ENCODE measurements at regions not wholly inside any gene's neighbourhood (a gene's known extent, or its start where the extent isn't known, plus 50 kb on each side); places are given as distances from the start of the nearest gene placed in this dataset.

- no peak for DNase-seq (ENCODE audit: low read depth, low spot score)
These were observed 822.3 kb downstream of the LUZP2 start for GRCh38 chr11:25319127-25319526.

- DNase-seq (ENCODE audit: low read depth, low spot score) = no peak
These were observed 830.8 kb downstream of the LUZP2 start for GRCh38 chr11:25327656-25328055.

GRCh38 chr11:25339281-25339680 is 842.4 kb downstream of the LUZP2 start:
- no peak for DNase-seq (ENCODE audit: low read depth, low spot score)

GRCh38 chr11:25349537-25349936 is 852.7 kb downstream of the LUZP2 start:
- DNase-seq (ENCODE audit: low read depth, low spot score) = no peak

- DNase-seq (ENCODE audit: low read depth, low spot score) = no peak
These were observed 854.3 kb downstream of the LUZP2 start for GRCh38 chr11:25350899-25351803.

GRCh38 chr11:25357133-25357532 is 860.3 kb downstream of the LUZP2 start:
- DNase-seq (ENCODE audit: low read depth, low spot score) = no peak

GRCh38 chr11:25377466-25377865 is 880.6 kb downstream of the LUZP2 start:
- DNase-seq (ENCODE audit: low read depth, low spot score) = no peak

GRCh38 chr11:25396847-25397246 is 900.0 kb downstream of the LUZP2 start:
- no peak for DNase-seq (ENCODE audit: low read depth, low spot score)

GRCh38 chr11:25408146-25408545 is 911.3 kb downstream of the LUZP2 start:
- DNase-seq (ENCODE audit: low read depth, low spot score) = no peak

GRCh38 chr11:25415793-25416192 is 916.1 kb upstream of the ANO3 start:
- DNase-seq (ENCODE audit: low read depth, low spot score) = no peak

- DNase-seq (ENCODE audit: low read depth, low spot score) = no peak
These were observed 908.3 kb upstream of the ANO3 start for GRCh38 chr11:25423436-25424199.

GRCh38 chr11:25432376-25432775 is 899.6 kb upstream of the ANO3 start:
- no peak for DNase-seq (ENCODE audit: low read depth, low spot score)

- no peak for DNase-seq (ENCODE audit: low read depth, low spot score)
These were observed 896.7 kb upstream of the ANO3 start for GRCh38 chr11:25435197-25435596.

GRCh38 chr11:25436326-25436725 is 895.6 kb upstream of the ANO3 start:
- no peak for DNase-seq (ENCODE audit: low read depth, low spot score)

- DNase-seq (ENCODE audit: low read depth, low spot score) = no peak
These were observed 890.5 kb upstream of the ANO3 start for GRCh38 chr11:25441421-25441820.

GRCh38 chr11:25449091-25449490 is 882.8 kb upstream of the ANO3 start:
- no peak for DNase-seq (ENCODE audit: low read depth, low spot score)

- DNase-seq (ENCODE audit: low read depth, low spot score) = no peak
These were observed 878.5 kb upstream of the ANO3 start for GRCh38 chr11:25453471-25453870.

GRCh38 chr11:25456211-25456610 is 875.7 kb upstream of the ANO3 start:
- DNase-seq (ENCODE audit: low read depth, low spot score) = no peak

GRCh38 chr11:25483915-25484635 is 847.9 kb upstream of the ANO3 start:
- DNase-seq (ENCODE audit: low read depth, low spot score) = no peak

GRCh38 chr11:25485315-25485714 is 846.6 kb upstream of the ANO3 start:
- DNase-seq (ENCODE audit: low read depth, low spot score) = no peak

- peak; percentile 9 for DNase-seq (ENCODE audit: low read depth, low spot score)
These were observed 845.6 kb upstream of the ANO3 start for GRCh38 chr11:25486338-25486737.

- peak; percentile 72 for DNase-seq (ENCODE audit: low read depth, low spot score)
These were observed 843.8 kb upstream of the ANO3 start for GRCh38 chr11:25488176-25488575.

Measured in ELF-1 (cell line).